ENCODE measurements at regions not wholly inside any gene's neighbourhood (a gene's known extent, or its start where the extent isn't known, plus 50 kb on each side); places are given as distances from the start of the nearest gene placed in this dataset.

GRCh38 chr18:68086481-68086880 is 570.0 kb upstream of the DSEL start:
- no peak for TF ChIP-seq POLR2AphosphoS5 (IDR thresholded peaks at IDR 0.05)
- TF ChIP-seq, protein P1, sequence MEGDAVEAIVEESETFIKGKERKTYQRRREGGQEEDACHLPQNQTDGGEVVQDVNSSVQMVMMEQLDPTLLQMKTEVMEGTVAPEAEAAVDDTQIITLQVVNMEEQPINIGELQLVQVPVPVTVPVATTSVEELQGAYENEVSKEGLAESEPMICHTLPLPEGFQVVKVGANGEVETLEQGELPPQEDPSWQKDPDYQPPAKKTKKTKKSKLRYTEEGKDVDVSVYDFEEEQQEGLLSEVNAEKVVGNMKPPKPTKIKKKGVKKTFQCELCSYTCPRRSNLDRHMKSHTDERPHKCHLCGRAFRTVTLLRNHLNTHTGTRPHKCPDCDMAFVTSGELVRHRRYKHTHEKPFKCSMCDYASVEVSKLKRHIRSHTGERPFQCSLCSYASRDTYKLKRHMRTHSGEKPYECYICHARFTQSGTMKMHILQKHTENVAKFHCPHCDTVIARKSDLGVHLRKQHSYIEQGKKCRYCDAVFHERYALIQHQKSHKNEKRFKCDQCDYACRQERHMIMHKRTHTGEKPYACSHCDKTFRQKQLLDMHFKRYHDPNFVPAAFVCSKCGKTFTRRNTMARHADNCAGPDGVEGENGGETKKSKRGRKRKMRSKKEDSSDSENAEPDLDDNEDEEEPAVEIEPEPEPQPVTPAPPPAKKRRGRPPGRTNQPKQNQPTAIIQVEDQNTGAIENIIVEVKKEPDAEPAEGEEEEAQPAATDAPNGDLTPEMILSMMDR (IDR thresholded peaks at IDR 0.05) = no peak

All from upper lobe of left lung (tissue), 4 donors.